ENCODE measurements at regions not wholly inside any gene's neighbourhood (a gene's known extent, or its start where the extent isn't known, plus 50 kb on each side); places are given as distances from the start of the nearest gene placed in this dataset.
A peak's percentile ranks its signal among the peaks of the same experiment; 100 is the strongest.

- Histone ChIP-seq H2BK120ac (ENCODE audit: low read depth, low read length) (no peak overlapping the region), H3K4me2 (ENCODE audit: insufficient read depth, low read length, poor library complexity, severe bottlenecking) (no peak overlapping the region), H2BK5ac (ENCODE audit: low read length) (no peak overlapping the region), H4K8ac (ENCODE audit: low read depth, low read length) (no peak overlapping the region), H2AFZ (ENCODE audit: low read length) (no peak overlapping the region), H3K4me3 (ENCODE audit: low read length in 2 of 2) (no peak overlapping the region), H4K91ac (ENCODE audit: low read depth, low read length, poor library complexity) (no peak overlapping the region), H3K9me3 (replicated peaks in 1 of 2; ENCODE audit: control insufficient read depth in 2 of 2, insufficient read depth in 1 of 2, low read depth in 1 of 2, low read length in 2 of 2) (no peaks in the 10 kb centered on the region), H2BK12ac (ENCODE audit: low read length) (no peak overlapping the region), H3K23ac (ENCODE audit: low read depth, low read length, poor library complexity) (no peak overlapping the region), H3K18ac (ENCODE audit: low read length) (no peak overlapping the region), H2BK15ac (ENCODE audit: low read length) (no peak overlapping the region), H3K4ac (ENCODE audit: low read length) (no peak overlapping the region), H3K36me3 (replicated peaks in 1 of 2; ENCODE audit: control insufficient read depth in 2 of 2, insufficient read depth in 2 of 2, low read length in 2 of 2) (no peaks in the 10 kb centered on the region), H3K79me1 (ENCODE audit: low read depth, low read length) (no peaks in the 10 kb centered on the region), H3K27ac (replicated peaks; ENCODE audit: low read length) (no peak overlapping the region), H3K14ac (ENCODE audit: low read length) (peak overlapping the region; percentile 21), H3K27me3 (ENCODE audit: control insufficient read depth in 3 of 3, insufficient read depth in 3 of 3, low read depth in 1 of 3, low read length in 3 of 3) (no peaks in the 10 kb centered on the region), H3K4me1 (ENCODE audit: control insufficient read depth in 2 of 2, insufficient read depth in 1 of 2, low read depth in 1 of 2, low read length in 2 of 2) (no peaks in the 10 kb centered on the region), H2AK5ac (ENCODE audit: low read depth, low read length) (no peak overlapping the region), H3K9ac (ENCODE audit: low read depth, low read length, poor library complexity) (no peak overlapping the region)
- no peak for DNase-seq (ENCODE audit: low spot score)
- WGBS, 2 donors (ENCODE audit: extremely low coverage in 2 of 2, insufficient read length in 2 of 2, insufficient replicate concordance in 1 of 2) = no CpG with 5 or more reads among the region's 5 CpGs
Observed at GRCh38 chr2:21617885-21618434, 494.2 kb downstream of the TDRD15 start.

DNA sequence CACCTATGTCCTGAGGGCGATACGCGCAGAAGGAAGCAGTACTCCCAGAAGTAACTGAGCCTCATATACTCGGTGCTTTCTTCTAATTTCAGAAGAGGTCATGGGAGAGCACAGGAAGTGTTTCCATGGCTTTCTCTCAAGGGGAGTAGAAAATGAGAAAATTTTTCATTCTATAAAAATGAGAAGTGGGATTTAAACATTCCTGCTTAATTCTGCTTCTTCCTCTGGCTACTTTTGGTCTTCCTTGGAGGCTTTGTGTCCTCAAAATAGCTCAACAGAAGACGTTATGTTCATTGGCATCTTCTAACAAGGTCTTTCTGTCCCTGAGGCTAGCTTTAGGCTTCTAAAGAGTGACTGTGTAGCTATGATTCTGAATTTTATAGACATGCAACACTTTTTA, 497.0 kb downstream of the TDRD15 start:
- no peak for DNase-seq (ENCODE audit: low spot score)
- no CpG with 5 or more reads among the region's 5 CpGs for WGBS, 2 donors (ENCODE audit: extremely low coverage in 2 of 2, insufficient read length in 2 of 2, insufficient replicate concordance in 1 of 2)
- Histone ChIP-seq H3K18ac (ENCODE audit: low read length) (no peak overlapping the region), H3K4me2 (ENCODE audit: insufficient read depth, low read length, poor library complexity, severe bottlenecking) (no peak overlapping the region), H3K9ac (ENCODE audit: low read depth, low read length, poor library complexity) (no peak overlapping the region), H3K14ac (ENCODE audit: low read length) (no peak overlapping the region), H3K23ac (ENCODE audit: low read depth, low read length, poor library complexity) (no peak overlapping the region), H2BK15ac (ENCODE audit: low read length) (no peak overlapping the region), H3K27ac (replicated peaks; ENCODE audit: low read length) (no peak overlapping the region), H4K8ac (ENCODE audit: low read depth, low read length) (no peak overlapping the region), H2BK5ac (ENCODE audit: low read length) (no peak overlapping the region), H3K9me3 (replicated peaks in 1 of 2; ENCODE audit: control insufficient read depth in 2 of 2, insufficient read depth in 1 of 2, low read depth in 1 of 2, low read length in 2 of 2) (no peaks in the 10 kb centered on the region), H2AK5ac (ENCODE audit: low read depth, low read length) (no peak overlapping the region), H2BK12ac (ENCODE audit: low read length) (no peak overlapping the region), H3K4me1 (ENCODE audit: control insufficient read depth in 2 of 2, insufficient read depth in 1 of 2, low read depth in 1 of 2, low read length in 2 of 2) (no peaks in the 10 kb centered on the region), H2AFZ (ENCODE audit: low read length) (no peak overlapping the region), H3K4me3 (ENCODE audit: low read length in 2 of 2) (no peak overlapping the region), H3K4ac (ENCODE audit: low read length) (no peak overlapping the region), H3K27me3 (ENCODE audit: control insufficient read depth in 3 of 3, insufficient read depth in 3 of 3, low read depth in 1 of 3, low read length in 3 of 3) (no peaks in the 10 kb centered on the region), H2BK120ac (ENCODE audit: low read depth, low read length) (no peak overlapping the region), H3K79me1 (ENCODE audit: low read depth, low read length) (no peaks in the 10 kb centered on the region), H3K36me3 (replicated peaks in 1 of 2; ENCODE audit: control insufficient read depth in 2 of 2, insufficient read depth in 2 of 2, low read length in 2 of 2) (no peaks in the 10 kb centered on the region), H4K91ac (ENCODE audit: low read depth, low read length, poor library complexity) (no peak overlapping the region)

DNA sequence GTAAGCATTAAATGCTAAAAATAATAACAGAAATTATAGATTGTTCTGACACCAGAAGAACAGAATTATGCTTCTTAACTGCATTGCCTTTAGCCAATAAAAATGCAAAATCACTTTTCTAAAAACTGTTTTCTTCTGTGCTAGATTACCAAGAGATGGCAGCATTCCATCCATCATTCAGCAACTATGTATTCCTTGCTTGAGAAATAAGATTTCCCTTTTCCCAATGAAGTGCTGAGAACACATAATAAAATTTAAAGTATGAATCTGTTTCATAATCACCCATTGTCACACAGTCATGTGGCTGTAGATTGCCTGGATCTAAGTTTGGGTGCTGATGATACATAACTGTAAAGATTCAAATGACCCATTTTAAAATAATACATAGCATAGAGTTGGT, 504.2 kb downstream of the TDRD15 start:
- no peaks in the 10 kb centered on the region for H3K79me1 ChIP-seq (ENCODE audit: low read depth, low read length)
- H3K36me3 ChIP-seq (replicated peaks in 1 of 2; ENCODE audit: control insufficient read depth in 2 of 2, insufficient read depth in 2 of 2, low read length in 2 of 2) = no peaks in the 10 kb centered on the region
- H4K8ac ChIP-seq (ENCODE audit: low read depth, low read length) = no peak overlapping the region
- H3K4me3 ChIP-seq (ENCODE audit: low read length in 2 of 2) = no peak overlapping the region
- H4K91ac ChIP-seq (ENCODE audit: low read depth, low read length, poor library complexity) = no peak overlapping the region
- no peak overlapping the region for H2BK15ac ChIP-seq (ENCODE audit: low read length)
- H3K4ac ChIP-seq (ENCODE audit: low read length) = no peak overlapping the region
- no peak overlapping the region for H2BK5ac ChIP-seq (ENCODE audit: low read length)
- H2AK5ac ChIP-seq (ENCODE audit: low read depth, low read length) = no peak overlapping the region
- no peaks in the 10 kb centered on the region for H3K4me1 ChIP-seq (ENCODE audit: control insufficient read depth in 2 of 2, insufficient read depth in 1 of 2, low read depth in 1 of 2, low read length in 2 of 2)
- H3K23ac ChIP-seq (ENCODE audit: low read depth, low read length, poor library complexity) = no peak overlapping the region
- DNase-seq (ENCODE audit: low spot score) = no peak
- H3K9ac ChIP-seq (ENCODE audit: low read depth, low read length, poor library complexity) = no peak overlapping the region
- H3K18ac ChIP-seq (ENCODE audit: low read length) = no peak overlapping the region
- no peak overlapping the region for H2BK120ac ChIP-seq (ENCODE audit: low read depth, low read length)
- H2AFZ ChIP-seq (ENCODE audit: low read length) = no peak overlapping the region
- H3K27me3 ChIP-seq (ENCODE audit: control insufficient read depth in 3 of 3, insufficient read depth in 3 of 3, low read depth in 1 of 3, low read length in 3 of 3) = no peaks in the 10 kb centered on the region
- H3K27ac ChIP-seq (replicated peaks; ENCODE audit: low read length) = no peak overlapping the region
- no peak overlapping the region for H3K4me2 ChIP-seq (ENCODE audit: insufficient read depth, low read length, poor library complexity, severe bottlenecking)
- H3K14ac ChIP-seq (ENCODE audit: low read length) = no peak overlapping the region
- no peak overlapping the region for H2BK12ac ChIP-seq (ENCODE audit: low read length)
- H3K9me3 ChIP-seq (replicated peaks in 1 of 2; ENCODE audit: control insufficient read depth in 2 of 2, insufficient read depth in 1 of 2, low read depth in 1 of 2, low read length in 2 of 2) = no peaks in the 10 kb centered on the region

- H3K4me1 ChIP-seq (ENCODE audit: control insufficient read depth in 2 of 2, insufficient read depth in 1 of 2, low read depth in 1 of 2, low read length in 2 of 2) = no peaks in the 10 kb centered on the region
- H3K27me3 ChIP-seq (ENCODE audit: control insufficient read depth in 3 of 3, insufficient read depth in 3 of 3, low read depth in 1 of 3, low read length in 3 of 3) = no peaks in the 10 kb centered on the region
- H3K79me1 ChIP-seq (ENCODE audit: low read depth, low read length) = no peaks in the 10 kb centered on the region
- no CpG with 5 or more reads among the region's 5 CpGs for WGBS, 2 donors (ENCODE audit: extremely low coverage in 2 of 2, insufficient read length in 2 of 2, insufficient replicate concordance in 1 of 2)
- H2BK15ac ChIP-seq (ENCODE audit: low read length) = no peak overlapping the region
- H3K4me3 ChIP-seq (ENCODE audit: low read length in 2 of 2) = no peak overlapping the region
- no peak overlapping the region for H2BK5ac ChIP-seq (ENCODE audit: low read length)
- H2BK12ac ChIP-seq (ENCODE audit: low read length) = no peak overlapping the region
- H3K14ac ChIP-seq (ENCODE audit: low read length) = no peak overlapping the region
- no peaks in the 10 kb centered on the region for H3K9me3 ChIP-seq (replicated peaks in 1 of 2; ENCODE audit: control insufficient read depth in 2 of 2, insufficient read depth in 1 of 2, low read depth in 1 of 2, low read length in 2 of 2)
- no peak overlapping the region for H3K4ac ChIP-seq (ENCODE audit: low read length)
- no peak overlapping the region for H4K91ac ChIP-seq (ENCODE audit: low read depth, low read length, poor library complexity)
- no peak overlapping the region for H3K4me2 ChIP-seq (ENCODE audit: insufficient read depth, low read length, poor library complexity, severe bottlenecking)
- no peak overlapping the region for H3K23ac ChIP-seq (ENCODE audit: low read depth, low read length, poor library complexity)
- no peak overlapping the region for H3K18ac ChIP-seq (ENCODE audit: low read length)
- H3K9ac ChIP-seq (ENCODE audit: low read depth, low read length, poor library complexity) = no peak overlapping the region
- H3K27ac ChIP-seq (replicated peaks; ENCODE audit: low read length) = no peak overlapping the region
- H2AK5ac ChIP-seq (ENCODE audit: low read depth, low read length) = no peak overlapping the region
- no peak overlapping the region for H4K8ac ChIP-seq (ENCODE audit: low read depth, low read length)
- no peaks in the 10 kb centered on the region for H3K36me3 ChIP-seq (replicated peaks in 1 of 2; ENCODE audit: control insufficient read depth in 2 of 2, insufficient read depth in 2 of 2, low read length in 2 of 2)
- H2BK120ac ChIP-seq (ENCODE audit: low read depth, low read length) = no peak overlapping the region
- H2AFZ ChIP-seq (ENCODE audit: low read length) = no peak overlapping the region
- DNase-seq (ENCODE audit: low spot score) = no peak
Observed at GRCh38 chr2:21633015-21633414, 509.2 kb downstream of the TDRD15 start.
